VCaP (cell line): ENCODE measurements at regions not wholly inside any gene's neighbourhood (a gene's known extent, or its start where the extent isn't known, plus 50 kb on each side); places are given as distances from the start of the nearest gene placed in this dataset.

Experiments used
- H3K27ac ChIP-seq: fragments of 450-650 bp; 2 replicates; pipeline ENCODE4 v1.5.1; 2017
- CTCF ChIP-seq: fragments of 450-650 bp; conservative IDR thresholded peaks from 2 replicates; pipeline ENCODE4 v1.5.1; 2017; ENCODE audit warnings: mild to moderate bottlenecking, moderate library complexity

GRCh38 chr15:25207369-25207768 is 231.5 kb downstream of the UBE3A start:
- no peak for TF ChIP-seq CTCF
- H3K27ac ChIP-seq = no peak overlapping the region

- no peak for TF ChIP-seq CTCF
- no peak overlapping the region for H3K27ac ChIP-seq
These were observed 230.1 kb downstream of the UBE3A start for GRCh38 chr15:25208735-25209134.

GRCh38 chr15:25220834-25221233 is 218.0 kb downstream of the UBE3A start:
- no peak for TF ChIP-seq CTCF
- H3K27ac ChIP-seq = no peak overlapping the region

- no peak for TF ChIP-seq CTCF
These were observed 214.4 kb downstream of the UBE3A start for GRCh38 chr15:25224396-25224795.

GRCh38 chr15:25226360-25226759 is 212.5 kb downstream of the UBE3A start:
- H3K27ac ChIP-seq = no peak overlapping the region
- no peak for TF ChIP-seq CTCF

More at GRCh38 chr15:25224396-25224795, 214.4 kb downstream of the UBE3A start:
- H3K27ac ChIP-seq = no peak overlapping the region

GRCh38 chr15:25228261-25228660 is 210.6 kb downstream of the UBE3A start:
- TF ChIP-seq CTCF = no peak
- no peak overlapping the region for H3K27ac ChIP-seq

- TF ChIP-seq CTCF = no peak
- H3K27ac ChIP-seq = no peak overlapping the region
These were observed 208.4 kb downstream of the UBE3A start for GRCh38 chr15:25230442-25230841.
